IgD-negative memory B cell (primary cell): ENCODE measurements at regions not wholly inside any gene's neighbourhood (a gene's known extent, or its start where the extent isn't known, plus 50 kb on each side); places are given as distances from the start of the nearest gene placed in this dataset.
"Not testable (repeated sequence)": the region's sequence is repeated elsewhere in the genome, so short reads cannot be mapped to it uniquely, and the experiment has no call there.

Experiments used
- H3K27ac Mint-ChIP-seq, 3 donors: one replicate each; pipeline ENCODE4 v1.8.0; 2020 to 2022; ENCODE audit warnings: mild to moderate bottlenecking in 3 of 3, mixed read lengths in 3 of 3, moderate library complexity in 1 of 3
- H3K27me3 Mint-ChIP-seq: one replicate; pipeline ENCODE4 v1.8.0; 2021; ENCODE audit warnings: mixed read lengths
- H3K36me3 Mint-ChIP-seq: one replicate; pipeline ENCODE4 v1.8.0; 2020; ENCODE audit warnings: mild to moderate bottlenecking, mixed read lengths
- H3K4me1 Mint-ChIP-seq, 3 donors: one replicate each; pipeline ENCODE4 v1.8.0; 2020 to 2022; ENCODE audit warnings: mixed read lengths in 3 of 3, mild to moderate bottlenecking in 1 of 3
- H3K4me3 Mint-ChIP-seq, 4 donors: one replicate each; pipeline ENCODE4 v1.8.0; 2020 to 2022; ENCODE audit warnings: mild to moderate bottlenecking in 4 of 4, mixed read lengths in 4 of 4, moderate library complexity in 3 of 4
- H3K9me3 Mint-ChIP-seq, 3 donors: one replicate each; pipeline ENCODE4 v1.8.0; 2020 to 2021; ENCODE audit warnings: mixed read lengths in 3 of 3, mild to moderate bottlenecking in 1 of 3

- peaks cover 0 to 3% (median 0%) of the 10 kb centered on the region in 3 donors for H3K9me3 Mint-ChIP-seq
- H3K4me1 Mint-ChIP-seq = no peaks in the 10 kb centered on the region
- no peak overlapping the region for H3K27ac Mint-ChIP-seq
- no peaks in the 10 kb centered on the region for H3K36me3 Mint-ChIP-seq
- H3K4me3 Mint-ChIP-seq = no peak overlapping the region
- H3K27me3 Mint-ChIP-seq = no peaks in the 10 kb centered on the region
Observed at GRCh38 chr5:92652756-92653155, 928.3 kb downstream of the NR2F1-AS1 start.

DNA sequence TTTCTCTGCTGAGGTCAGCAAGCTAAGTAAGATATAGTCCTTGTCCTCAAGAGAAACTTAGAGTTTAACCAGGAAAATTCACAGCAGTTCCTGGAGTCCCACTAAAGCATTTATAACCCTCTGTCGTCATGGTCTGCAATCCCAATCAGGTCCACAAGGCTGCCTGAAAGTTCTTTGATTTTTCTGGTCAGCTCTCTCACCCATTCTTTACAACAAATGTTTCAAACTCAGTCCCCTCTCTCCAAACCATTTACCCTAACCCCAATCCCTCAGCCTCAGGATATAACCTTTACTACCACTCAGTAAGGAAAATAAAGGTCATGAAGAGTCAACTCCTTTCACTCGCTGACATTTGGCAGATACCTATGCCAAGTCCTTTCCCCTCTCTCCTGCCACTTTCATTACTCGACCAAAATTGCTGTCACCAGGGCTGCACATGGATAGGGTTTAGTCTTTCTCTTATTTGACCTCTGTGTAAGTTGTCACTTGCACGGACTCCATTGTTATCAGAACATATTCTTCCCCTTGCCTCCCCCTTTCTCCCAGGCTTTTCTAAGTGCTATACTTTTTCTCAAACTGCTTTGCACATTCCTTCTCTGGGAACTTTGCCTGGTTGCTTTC is 936.6 kb downstream of the NR2F1-AS1 start:
- peaks cover 0 to 3% (median 0%) of the 10 kb centered on the region in 3 donors for H3K9me3 Mint-ChIP-seq
- H3K4me1 Mint-ChIP-seq = no peaks in the 10 kb centered on the region
- no peak overlapping the region for H3K27ac Mint-ChIP-seq
- H3K4me3 Mint-ChIP-seq = no peak overlapping the region
- H3K27me3 Mint-ChIP-seq = no peaks in the 10 kb centered on the region
- H3K36me3 Mint-ChIP-seq = no peaks in the 10 kb centered on the region

DNA sequence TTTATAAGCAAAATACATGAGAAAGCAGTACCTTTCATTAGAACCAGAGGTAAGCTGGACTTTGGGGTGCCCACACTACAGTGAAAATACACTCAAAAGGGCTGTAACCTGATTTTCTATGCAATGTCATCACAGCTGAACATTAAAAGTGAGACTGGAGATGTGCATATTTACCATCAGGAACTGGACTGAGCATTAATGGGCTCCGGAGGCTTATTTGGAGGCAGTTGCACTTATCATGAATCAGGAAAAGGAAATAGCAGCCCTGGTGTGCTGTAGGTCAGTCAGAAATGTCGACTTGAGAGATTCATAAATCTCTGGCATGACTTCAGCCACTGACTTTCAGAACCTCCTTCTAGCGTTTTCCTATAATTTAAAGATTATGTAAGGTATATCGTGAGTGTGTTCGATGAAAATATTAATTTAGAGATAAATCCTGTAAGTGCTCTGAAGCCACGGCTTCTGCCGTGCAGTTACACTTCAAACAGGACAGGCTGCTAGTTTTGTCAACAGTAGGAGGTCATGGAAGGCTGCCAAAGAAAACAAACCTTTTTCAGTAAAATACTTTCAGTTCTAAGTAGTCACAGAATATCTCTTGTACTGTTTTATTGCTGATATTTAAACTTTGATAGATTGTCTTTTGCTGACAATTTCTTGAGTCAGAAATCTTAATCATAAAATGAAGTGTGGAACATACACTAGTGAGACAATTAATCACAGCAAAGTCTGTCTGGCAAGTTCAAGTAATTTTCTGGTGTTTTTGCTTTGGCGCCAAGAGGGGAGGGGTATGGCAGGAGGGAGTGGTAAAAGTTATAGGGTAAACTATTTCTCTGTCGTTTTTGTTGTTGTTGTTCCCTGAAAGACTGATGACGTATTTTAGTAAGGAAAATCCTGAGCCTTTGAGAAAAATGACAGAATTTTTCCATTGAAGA is 939.7 kb downstream of the NR2F1-AS1 start:
- no peak overlapping the region for H3K27ac Mint-ChIP-seq
- no peaks in the 10 kb centered on the region for H3K9me3 Mint-ChIP-seq
- no peaks in the 10 kb centered on the region for H3K27me3 Mint-ChIP-seq
- H3K4me3 Mint-ChIP-seq = no peak overlapping the region
- H3K36me3 Mint-ChIP-seq = no peaks in the 10 kb centered on the region
- no peaks in the 10 kb centered on the region for H3K4me1 Mint-ChIP-seq

GRCh38 chr5:92640340-92640739 is 940.7 kb downstream of the NR2F1-AS1 start:
- Mint-ChIP-seq H3K27me3 (no peaks in the 10 kb centered on the region), H3K9me3 (peaks cover 0 to 2% (median 0%) of the 10 kb centered on the region in 3 donors), H3K4me3 (no peak overlapping the region), H3K4me1 (no peaks in the 10 kb centered on the region), H3K36me3 (no peaks in the 10 kb centered on the region), H3K27ac (no peak overlapping the region)

- Mint-ChIP-seq H3K36me3 (no peaks in the 10 kb centered on the region), H3K9me3 (peaks cover 3 to 4% (median 4%) of the 10 kb centered on the region in 3 donors), H3K4me3 (no peak overlapping the region), H3K4me1 (no peaks in the 10 kb centered on the region), H3K27me3 (no peaks in the 10 kb centered on the region), H3K27ac (no peak overlapping the region)
Observed at GRCh38 chr5:92637960-92638359, 943.1 kb downstream of the NR2F1-AS1 start.

DNA sequence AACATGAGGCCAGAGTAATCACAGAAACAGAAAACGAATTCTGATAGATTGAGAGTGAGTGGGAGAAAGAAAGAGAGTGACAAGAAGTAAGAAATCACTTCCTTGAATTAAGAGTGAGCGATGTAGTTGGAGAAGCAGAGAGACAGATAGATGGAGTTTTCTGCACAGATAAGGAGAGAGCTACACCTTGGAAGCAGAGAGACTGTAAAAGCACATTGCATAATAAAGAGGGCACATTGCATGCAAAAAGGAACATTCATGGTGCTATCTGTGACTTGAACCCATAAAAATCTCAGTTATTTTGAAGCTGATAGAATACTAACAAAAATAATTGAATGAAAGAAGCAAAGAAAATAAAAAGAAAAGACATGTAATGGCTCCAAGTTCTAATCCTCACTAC is 943.8 kb downstream of the NR2F1-AS1 start:
- Mint-ChIP-seq H3K36me3 (no peaks in the 10 kb centered on the region), H3K27ac (no peak overlapping the region), H3K4me1 (no peaks in the 10 kb centered on the region), H3K9me3 (peaks cover 4% of the 10 kb centered on the region in 3 donors), H3K27me3 (no peaks in the 10 kb centered on the region), H3K4me3 (no peak overlapping the region)

- no peak overlapping the region for H3K27ac Mint-ChIP-seq
- H3K9me3 Mint-ChIP-seq = peaks cover 4 to 5% (median 4%) of the 10 kb centered on the region in 3 donors
- no peaks in the 10 kb centered on the region for H3K4me1 Mint-ChIP-seq
- no peak overlapping the region for H3K4me3 Mint-ChIP-seq
- no peaks in the 10 kb centered on the region for H3K27me3 Mint-ChIP-seq
- no peaks in the 10 kb centered on the region for H3K36me3 Mint-ChIP-seq
Observed at GRCh38 chr5:92635001-92635461, 946.0 kb downstream of the NR2F1-AS1 start.

DNA sequence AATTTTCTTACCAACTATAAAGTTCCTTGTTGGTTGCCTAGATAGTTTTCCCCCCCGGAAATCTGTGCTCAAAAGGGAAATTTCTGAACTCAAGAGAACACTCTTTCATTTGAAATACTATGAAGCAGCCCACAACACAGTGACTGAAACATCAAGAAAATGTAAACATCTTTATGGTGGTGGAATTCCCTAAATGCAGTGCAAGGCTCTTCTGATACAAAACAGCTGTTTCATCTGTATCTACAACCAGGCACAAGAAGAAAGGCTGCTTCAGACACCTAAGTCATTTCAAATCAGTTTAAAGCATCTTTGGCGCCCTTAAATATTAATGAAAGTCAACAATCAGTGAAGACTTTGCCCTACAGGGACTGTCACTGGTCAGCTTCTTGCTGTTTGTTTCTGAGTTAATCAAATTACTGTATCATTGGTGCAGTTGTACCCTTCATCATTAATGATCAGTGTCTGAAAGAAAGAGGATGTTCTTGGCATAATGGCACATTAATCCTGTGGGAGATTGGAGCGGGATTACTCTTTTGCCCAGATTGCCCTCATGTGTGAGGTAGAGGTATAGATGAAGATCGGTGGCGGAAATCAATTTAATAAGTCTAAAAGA is 947.0 kb downstream of the NR2F1-AS1 start:
- no peaks in the 10 kb centered on the region for H3K4me1 Mint-ChIP-seq

DNA sequence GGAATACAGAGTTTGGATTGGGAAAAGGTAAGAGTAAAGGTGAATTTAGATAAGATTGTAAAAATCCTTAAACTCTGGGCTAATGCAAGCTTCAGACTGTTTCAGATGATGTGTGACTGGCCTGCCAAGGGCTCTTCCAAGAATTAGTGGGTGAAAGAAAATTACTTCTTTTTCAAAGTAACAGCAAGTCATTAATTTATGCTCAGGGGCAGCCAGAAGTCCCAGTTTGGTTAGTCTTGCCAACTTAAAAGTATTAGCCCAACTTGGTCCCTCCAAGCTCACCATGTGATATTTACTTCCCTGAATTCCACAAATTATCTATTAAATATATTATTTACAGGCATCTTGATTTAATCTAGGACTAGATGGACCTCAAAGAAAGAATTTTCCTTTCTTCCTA is 947.8 kb downstream of the NR2F1-AS1 start:
- Mint-ChIP-seq H3K36me3 (no peaks in the 10 kb centered on the region), H3K4me1 (no peaks in the 10 kb centered on the region), H3K27me3 (no peaks in the 10 kb centered on the region), H3K4me3 (no peak overlapping the region), H3K9me3 (peaks cover 4 to 7% (median 6%) of the 10 kb centered on the region in 3 donors), H3K27ac (no peak overlapping the region)

More for the DNA sequence above, 947.0 kb downstream of the NR2F1-AS1 start:
- no peak overlapping the region for H3K27ac Mint-ChIP-seq
- H3K36me3 Mint-ChIP-seq = no peaks in the 10 kb centered on the region
- peaks cover 4 to 7% (median 4%) of the 10 kb centered on the region in 3 donors for H3K9me3 Mint-ChIP-seq
- H3K4me3 Mint-ChIP-seq = no peak overlapping the region
- no peaks in the 10 kb centered on the region for H3K27me3 Mint-ChIP-seq

GRCh38 chr5:92631237-92631701 is 949.8 kb downstream of the NR2F1-AS1 start:
- H3K27ac Mint-ChIP-seq, H3K4me1 Mint-ChIP-seq, H3K36me3 Mint-ChIP-seq, H3K9me3 Mint-ChIP-seq, H3K27me3 Mint-ChIP-seq, H3K4me3 Mint-ChIP-seq: not testable (repeated sequence)

- Mint-ChIP-seq H3K27ac (no peak overlapping the region), H3K27me3 (no peaks in the 10 kb centered on the region), H3K9me3 (peaks cover 4 to 7% (median 4%) of the 10 kb centered on the region in 3 donors), H3K4me1 (no peaks in the 10 kb centered on the region), H3K4me3 (no peak overlapping the region), H3K36me3 (no peaks in the 10 kb centered on the region)
Observed at GRCh38 chr5:92629574-92629973, 951.4 kb downstream of the NR2F1-AS1 start.

- H3K36me3 Mint-ChIP-seq = no peaks in the 10 kb centered on the region
- H3K9me3 Mint-ChIP-seq = peaks cover 0 to 3% (median 3%) of the 10 kb centered on the region in 3 donors
- H3K27ac Mint-ChIP-seq = no peak overlapping the region
- H3K4me3 Mint-ChIP-seq = no peak overlapping the region
- H3K4me1 Mint-ChIP-seq = no peaks in the 10 kb centered on the region
- no peaks in the 10 kb centered on the region for H3K27me3 Mint-ChIP-seq
Observed at GRCh38 chr5:92629000-92629399, 952.0 kb downstream of the NR2F1-AS1 start.

DNA sequence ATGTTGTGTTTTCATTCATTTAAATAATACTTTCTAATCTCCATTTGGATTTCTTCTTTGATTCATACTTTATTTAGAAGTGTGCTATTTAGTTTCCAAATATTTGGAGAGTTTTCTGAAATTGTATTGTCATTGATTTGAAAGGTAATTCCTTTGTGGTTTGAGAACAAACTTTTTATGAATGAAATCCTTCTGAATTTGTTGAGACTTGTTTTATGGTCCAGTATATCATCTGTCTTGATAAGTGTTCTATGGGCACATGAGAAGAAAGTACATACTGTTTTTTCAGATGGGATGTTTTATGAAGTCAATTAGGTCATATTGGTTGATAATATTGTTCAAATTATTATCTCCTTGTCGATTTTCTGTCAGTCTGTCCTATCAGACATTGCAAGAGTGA is 953.8 kb downstream of the NR2F1-AS1 start:
- Mint-ChIP-seq H3K4me1 (no peaks in the 10 kb centered on the region), H3K4me3 (no peak overlapping the region), H3K27me3 (no peaks in the 10 kb centered on the region), H3K9me3 (peaks cover 5 to 7% (median 7%) of the 10 kb centered on the region in 3 donors), H3K27ac (no peak overlapping the region), H3K36me3 (no peaks in the 10 kb centered on the region)

DNA sequence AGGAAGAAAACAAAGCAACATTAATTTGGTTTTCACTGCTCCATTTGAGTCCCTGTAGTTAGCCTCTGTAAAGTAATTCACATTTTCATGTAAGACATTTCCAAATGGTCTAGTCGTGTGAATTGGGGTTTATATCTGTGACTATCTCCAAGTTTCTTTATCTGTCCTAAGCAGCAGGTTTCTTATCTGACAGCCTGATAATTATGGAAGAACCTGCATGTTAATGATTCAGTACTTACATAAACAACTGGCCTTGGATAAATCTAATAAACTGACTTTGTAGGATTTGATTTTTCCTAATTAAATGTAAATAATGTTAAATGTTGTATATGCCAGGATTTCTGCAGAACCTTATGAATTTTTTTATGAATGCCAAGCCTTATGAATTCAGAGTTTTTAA is 964.9 kb downstream of the NR2F1-AS1 start:
- Mint-ChIP-seq H3K9me3 (peaks cover 0 to 3% (median 3%) of the 10 kb centered on the region in 3 donors), H3K36me3 (no peaks in the 10 kb centered on the region), H3K27ac (no peak overlapping the region), H3K4me1 (no peaks in the 10 kb centered on the region), H3K4me3 (no peak overlapping the region), H3K27me3 (no peaks in the 10 kb centered on the region)

GRCh38 chr5:92613546-92613945 is 967.5 kb downstream of the NR2F1-AS1 start:
- H3K4me1 Mint-ChIP-seq = no peaks in the 10 kb centered on the region
- H3K4me3 Mint-ChIP-seq = no peak overlapping the region
- H3K27me3 Mint-ChIP-seq = no peaks in the 10 kb centered on the region
- H3K9me3 Mint-ChIP-seq = no peaks in the 10 kb centered on the region
- no peaks in the 10 kb centered on the region for H3K36me3 Mint-ChIP-seq
- no peak overlapping the region for H3K27ac Mint-ChIP-seq
